MM.1S (cell line): ENCODE measurements at regions not wholly inside any gene's neighbourhood (a gene's known extent, or its start where the extent isn't known, plus 50 kb on each side); places are given as distances from the start of the nearest gene placed in this dataset.

Source experiments
- DNase-seq: peaks from one replicate; pipeline ENCODE4 v3.0.0-alpha.2; 2015
- H2AFZ ChIP-seq: fragments of 300-600 bp; sonication (generic); 2 replicates; pipeline ENCODE4 v1.6.0; 2016; ENCODE audit warnings: antibody characterized with exemption, low read length
- H3F3A ChIP-seq: fragments of 300-600 bp; sonication (generic); 2 replicates; pipeline ENCODE4 v1.6.1; 2016; ENCODE audit warnings: mild to moderate bottlenecking, antibody characterized with exemption, low read length, moderate library complexity, mixed read lengths; ENCODE audit not compliant: insufficient read depth
- H3K27ac ChIP-seq: fragments of 300-600 bp; sonication (generic); 2 replicates; pipeline ENCODE4 v1.5.1; 2016; ENCODE audit warnings: mild to moderate bottlenecking, low read length
- H3K27me3 ChIP-seq: fragments of 300-600 bp; sonication (generic); replicated peaks from 2 replicates; pipeline ENCODE4 v1.6.0; 2016; ENCODE audit warnings: low read length; ENCODE audit not compliant: insufficient read depth
- H3K36me3 ChIP-seq: fragments of 300-600 bp; sonication (generic); replicated peaks from 2 replicates; pipeline ENCODE4 v1.6.1; 2016; ENCODE audit warnings: mild to moderate bottlenecking, low read length, mixed read lengths; ENCODE audit not compliant: insufficient read depth
- H3K4me1 ChIP-seq: fragments of 300-600 bp; sonication (generic); 2 replicates; pipeline ENCODE4 v1.6.1; 2016; ENCODE audit warnings: low read length, mixed read lengths
- H3K4me2 ChIP-seq: fragments of 300-600 bp; sonication (generic); 2 replicates; pipeline ENCODE4 v1.6.0; 2016; ENCODE audit warnings: low read depth, low read length
- H3K4me3 ChIP-seq: fragments of 300-600 bp; sonication (generic); 2 replicates; pipeline ENCODE4 v1.5.1; 2016; ENCODE audit warnings: low read length, mixed read lengths
- H3K79me2 ChIP-seq: fragments of 300-600 bp; sonication (generic); 2 replicates; pipeline ENCODE4 v1.6.1; 2016; ENCODE audit warnings: mixed run types, low read length, mixed read lengths
- H3K9ac ChIP-seq: fragments of 300-600 bp; sonication (generic); 2 replicates; pipeline ENCODE4 v1.6.1; 2016; ENCODE audit warnings: low read length, mixed read lengths
- H3K9me2 ChIP-seq: fragments of 300-600 bp; sonication (generic); replicated peaks from 2 replicates; pipeline ENCODE4 v1.6.1; 2016; ENCODE audit warnings: mild to moderate bottlenecking, low read length, mixed read lengths; ENCODE audit not compliant: insufficient read depth
- H3K9me3 ChIP-seq: fragments of 300-600 bp; sonication (generic); replicated peaks from 2 replicates; pipeline ENCODE4 v1.6.1; 2016; ENCODE audit warnings: mild to moderate bottlenecking, low read length, mixed read lengths; ENCODE audit not compliant: insufficient read depth
- H4K20me1 ChIP-seq: fragments of 300-600 bp; sonication (generic); 2 replicates; pipeline ENCODE4 v1.6.1; 2016; ENCODE audit warnings: mild to moderate bottlenecking, low read length, moderate library complexity, mixed read lengths; ENCODE audit not compliant: insufficient read depth
- EZH2 ChIP-seq: fragments of 300-600 bp; sonication (generic); optimal IDR thresholded peaks from 2 replicates; pipeline ENCODE3; 2017; ENCODE audit warnings: low read depth, mild to moderate bottlenecking, antibody characterized with exemption, low read length, mixed read lengths
- EZH2phosphoT487 ChIP-seq: fragments of 300-600 bp; sonication (generic); IDR thresholded peaks from 2 replicates; pipeline ENCODE4 v1.6.1; 2018; ENCODE audit warnings: antibody characterized with exemption, low read length
- TF ChIP-seq, protein P1 (sequence below): fragments of 300-600 bp; sonication (generic); IDR thresholded peaks from 2 replicates; pipeline ENCODE4 v1.5.1; 2016; ENCODE audit warnings: antibody characterized with exemption, low read length, mixed read lengths

DNA sequence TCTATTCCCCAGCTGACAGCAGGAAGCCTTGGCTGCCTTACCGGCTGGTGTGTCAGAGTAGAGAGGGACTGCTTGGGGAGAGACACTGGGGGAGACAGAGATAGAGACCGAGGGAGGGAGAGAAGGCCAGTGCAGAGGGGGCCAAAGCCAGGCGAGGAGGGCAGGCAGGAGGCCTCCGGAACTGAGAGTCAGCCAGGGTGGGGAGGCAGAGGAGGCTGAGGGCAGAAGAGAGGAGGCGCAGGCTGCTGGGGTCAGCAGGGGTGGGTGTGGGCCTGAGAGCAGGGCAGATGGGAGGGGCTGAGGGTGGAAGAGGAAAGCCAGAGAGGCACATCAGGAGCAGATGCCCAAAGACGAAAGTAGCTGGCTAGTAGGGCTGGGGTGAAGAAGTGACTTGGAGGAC, 57.2 kb upstream of the PAX2 start:
- Histone ChIP-seq H3K4me2 (no peak overlapping the region), H3K27me3 (peaks cover 83% of the 10 kb centered on the region)
- TF ChIP-seq, protein P1, sequence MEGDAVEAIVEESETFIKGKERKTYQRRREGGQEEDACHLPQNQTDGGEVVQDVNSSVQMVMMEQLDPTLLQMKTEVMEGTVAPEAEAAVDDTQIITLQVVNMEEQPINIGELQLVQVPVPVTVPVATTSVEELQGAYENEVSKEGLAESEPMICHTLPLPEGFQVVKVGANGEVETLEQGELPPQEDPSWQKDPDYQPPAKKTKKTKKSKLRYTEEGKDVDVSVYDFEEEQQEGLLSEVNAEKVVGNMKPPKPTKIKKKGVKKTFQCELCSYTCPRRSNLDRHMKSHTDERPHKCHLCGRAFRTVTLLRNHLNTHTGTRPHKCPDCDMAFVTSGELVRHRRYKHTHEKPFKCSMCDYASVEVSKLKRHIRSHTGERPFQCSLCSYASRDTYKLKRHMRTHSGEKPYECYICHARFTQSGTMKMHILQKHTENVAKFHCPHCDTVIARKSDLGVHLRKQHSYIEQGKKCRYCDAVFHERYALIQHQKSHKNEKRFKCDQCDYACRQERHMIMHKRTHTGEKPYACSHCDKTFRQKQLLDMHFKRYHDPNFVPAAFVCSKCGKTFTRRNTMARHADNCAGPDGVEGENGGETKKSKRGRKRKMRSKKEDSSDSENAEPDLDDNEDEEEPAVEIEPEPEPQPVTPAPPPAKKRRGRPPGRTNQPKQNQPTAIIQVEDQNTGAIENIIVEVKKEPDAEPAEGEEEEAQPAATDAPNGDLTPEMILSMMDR = no peak
- TF ChIP-seq EZH2phosphoT487 (no peak), EZH2 (no peak)

DNA sequence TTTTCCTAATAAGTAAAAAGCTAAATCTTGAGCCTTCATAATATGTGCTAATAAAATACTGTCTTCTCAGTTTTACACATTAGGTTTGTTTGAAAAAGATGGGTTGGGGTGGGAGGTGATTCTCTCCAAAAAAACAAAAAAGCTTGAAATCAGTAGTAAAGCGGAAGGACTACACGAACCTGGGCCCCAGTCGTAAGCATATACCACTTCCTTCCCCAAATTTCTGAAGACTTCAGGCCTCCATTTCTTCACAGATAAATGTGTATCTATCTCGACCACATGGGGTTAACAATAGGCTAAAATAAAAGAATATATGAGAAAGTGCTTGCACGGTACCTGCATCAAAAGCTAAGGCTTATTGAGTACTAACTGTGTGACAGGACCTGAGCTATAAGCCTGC, 51.6 kb upstream of the PAX2 start:
- Histone ChIP-seq H3K36me3 (no peaks in the 10 kb centered on the region), H3K79me2 (no peaks in the 10 kb centered on the region), H3K9me2 (no peaks in the 10 kb centered on the region), H3K4me2 (no peak overlapping the region), H3K4me3 (no peak overlapping the region), H2AFZ (no peak overlapping the region), H3K9ac (no peak overlapping the region), H3F3A (peaks cover 14% of the 10 kb centered on the region; the same call in 1 of the 2 replicates), H4K20me1 (no peaks in the 10 kb centered on the region), H3K4me1 (peaks cover 11% of the 10 kb centered on the region), H3K27ac (no peak overlapping the region), H3K9me3 (no peaks in the 10 kb centered on the region), H3K27me3 (peaks cover 28% of the 10 kb centered on the region)
- TF ChIP-seq, protein P1 = no peak
- TF ChIP-seq EZH2phosphoT487 (no peak), EZH2 (no peak)
- DNase-seq = no peak

More for the DNA sequence above, 57.2 kb upstream of the PAX2 start:
- no peaks in the 10 kb centered on the region for H3K79me2 ChIP-seq
- no peaks in the 10 kb centered on the region for H3F3A ChIP-seq
- H3K9me3 ChIP-seq = no peaks in the 10 kb centered on the region
- no peaks in the 10 kb centered on the region for H3K36me3 ChIP-seq
- no peak overlapping the region for H3K9ac ChIP-seq
- no peaks in the 10 kb centered on the region for H4K20me1 ChIP-seq
- H3K4me3 ChIP-seq = no peak overlapping the region
- no peak for DNase-seq
- no peak overlapping the region for H2AFZ ChIP-seq
- H3K9me2 ChIP-seq = no peaks in the 10 kb centered on the region
- no peaks in the 10 kb centered on the region for H3K4me1 ChIP-seq
- H3K27ac ChIP-seq = no peak overlapping the region
